WTC11 (cell line): ENCODE measurements at regions not wholly inside any gene's neighbourhood (a gene's known extent, or its start where the extent isn't known, plus 50 kb on each side); places are given as distances from the start of the nearest gene placed in this dataset.
"Not testable (repeated sequence)": the region's sequence is repeated elsewhere in the genome, so short reads cannot be mapped to it uniquely, and the experiment has no call there.

ENCODE experiments used
- ATAC-seq: fragments of 200-7000 bp; cut with Tn5 transposase; 2 replicates; pipeline ENCODE4 v1.10.0; 2021; ENCODE audit warnings: mild to moderate bottlenecking, moderate library complexity
- CTCF ChIA-PET: fragments of 300-600 bp; sonication (Branson Sonifier 250); formaldehyde crosslinking; loops from one replicate; lab custom pipeline; 2021; ENCODE audit warnings: antibody characterized with exemption; lab: Charles Lee
- POLR2A ChIA-PET: fragments of 350-600 bp; sonication (Branson Sonifier 250); formaldehyde crosslinking; loops from one replicate; lab custom pipeline; 2021; ENCODE audit warnings: antibody characterized with exemption; lab: Charles Lee
- DNase-seq: peaks from one replicate; pipeline ENCODE4 v3.0.0; 2021; ENCODE audit warnings: low spot score
- H3K27ac Mint-ChIP-seq: 2 replicates; pipeline ENCODE4 v1.8.0; 2021; ENCODE audit warnings: mixed read lengths
- H3K27me3 Mint-ChIP-seq: 2 replicates; pipeline ENCODE4 v1.8.0; 2021; ENCODE audit warnings: low read depth, mild to moderate bottlenecking, moderate library complexity, mixed read lengths
- H3K36me3 Mint-ChIP-seq: 2 replicates; pipeline ENCODE4 v1.8.0; 2021; ENCODE audit warnings: mixed read lengths
- H3K4me1 Mint-ChIP-seq: 2 replicates; pipeline ENCODE4 v1.8.0; 2022; ENCODE audit warnings: mixed read lengths
- H3K4me3 Mint-ChIP-seq: 2 replicates; pipeline ENCODE4 v1.8.0; 2021; ENCODE audit warnings: mild to moderate bottlenecking, moderate library complexity, mixed read lengths
- H3K9me3 Mint-ChIP-seq: 2 replicates; pipeline ENCODE4 v1.8.0; 2021; ENCODE audit warnings: mixed read lengths
- CBFB ChIP-seq: sonication (generic); formaldehyde crosslinking; IDR thresholded peaks from 2 replicates; pipeline ENCODE4 v1.8.1; 2022; ENCODE audit warnings: mild to moderate bottlenecking, low read depth, missing genetic modification reagents
- GTF2I ChIP-seq: fragments of 250-450 bp; sonication (Bioruptor Pico); conservative IDR thresholded peaks from 2 replicates; pipeline ENCODE4 v1.4.0; 2021; ENCODE audit warnings: mild to moderate bottlenecking
- MYBL2 ChIP-seq: sonication (generic); formaldehyde crosslinking; IDR thresholded peaks from 2 replicates; pipeline ENCODE4 v1.8.1; 2023; ENCODE audit warnings: mild to moderate bottlenecking, moderate library complexity, missing genetic modification reagents
- RORB ChIP-seq: fragments of 250-450 bp; sonication (Bioruptor Pico); IDR thresholded peaks from 2 replicates; pipeline ENCODE4 v1.9.0; 2021; ENCODE audit warnings: mild to moderate bottlenecking
- ZNF138 ChIP-seq: sonication (generic); formaldehyde crosslinking; conservative IDR thresholded peaks from 2 replicates; pipeline ENCODE4 v1.8.1; 2022; ENCODE audit warnings: mild to moderate bottlenecking, moderate library complexity, missing genetic modification reagents
- ZNF396 ChIP-seq: fragments of 250-450 bp; sonication (Bioruptor Pico); IDR thresholded peaks from 2 replicates; pipeline ENCODE4 v1.8.0; 2021; ENCODE audit warnings: mild to moderate bottlenecking, moderate library complexity, borderline replicate concordance
- TF ChIP-seq, protein P1 (sequence below): sonication (generic); formaldehyde crosslinking; IDR thresholded peaks from 2 replicates; pipeline ENCODE4 v1.8.0; 2022; ENCODE audit warnings: missing genetic modification reagents
- TF ChIP-seq, protein P2 (sequence below): fragments of 250-450 bp; sonication (Bioruptor Pico); IDR thresholded peaks from 2 replicates; pipeline ENCODE4 v1.9.0; 2021; ENCODE audit warnings: mild to moderate bottlenecking, borderline replicate concordance
- TF ChIP-seq, protein P3 (sequence below): sonication (generic); formaldehyde crosslinking; IDR thresholded peaks from 2 replicates; pipeline ENCODE4 v1.8.1; 2023; ENCODE audit warnings: mild to moderate bottlenecking, missing genetic modification reagents, moderate library complexity
- TF ChIP-seq, protein P4 (sequence below): sonication (generic); formaldehyde crosslinking; IDR thresholded peaks from 2 replicates; pipeline ENCODE4 v1.8.1; 2022; ENCODE audit warnings: low read depth, missing genetic modification reagents, borderline replicate concordance
- TF ChIP-seq, protein P5 (sequence below): sonication (generic); formaldehyde crosslinking; IDR thresholded peaks from 2 replicates; pipeline ENCODE4 v1.8.0; 2022; ENCODE audit warnings: mild to moderate bottlenecking, missing genetic modification reagents
- TF ChIP-seq, protein P6 (sequence below): sonication (generic); formaldehyde crosslinking; IDR thresholded peaks from 2 replicates; pipeline ENCODE4 v1.8.0; 2023; ENCODE audit warnings: missing genetic modification reagents, mild to moderate bottlenecking, borderline replicate concordance

DNA sequence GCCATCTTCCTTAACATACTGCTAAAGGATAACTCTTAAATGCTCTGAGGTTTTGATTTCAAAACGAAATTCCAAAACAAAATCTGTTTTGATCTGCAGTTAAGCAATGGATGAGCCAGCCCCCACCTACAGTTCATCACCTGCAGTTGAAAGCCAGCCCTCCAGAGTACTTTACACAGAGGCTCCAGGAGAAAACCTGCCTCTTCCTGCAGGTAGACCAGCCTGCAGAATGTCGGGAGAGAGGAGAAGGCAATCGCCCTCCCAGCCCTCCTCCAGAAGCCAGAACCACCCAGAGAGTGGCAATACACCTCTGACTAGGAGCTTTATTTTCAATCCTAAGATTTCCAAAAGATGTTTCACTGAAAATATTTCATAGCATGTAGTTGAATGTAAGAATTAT lies 798.1 kb downstream of the GATA3 start:
- Mint-ChIP-seq H3K36me3 (no peaks in the 10 kb centered on the region), H3K27me3 (no peaks in the 10 kb centered on the region; the same call in 1 of the 2 replicates), H3K27ac (no peak overlapping the region), H3K4me1 (no peaks in the 10 kb centered on the region), H3K9me3 (no peaks in the 10 kb centered on the region), H3K4me3 (no peak overlapping the region)
- ATAC-seq (peak; percentile 60; the same call in 1 of the 2 replicates), DNase-seq (no peak)
- CTCF ChIA-PET = no interaction called here
- POLR2A ChIA-PET = interaction anchor here (0.6 kb wide), 1 partner anchor 151 kb away, joined by 4 read pairs; no protein-coding TSS in a partner anchor
- TF ChIP-seq, protein P1, sequence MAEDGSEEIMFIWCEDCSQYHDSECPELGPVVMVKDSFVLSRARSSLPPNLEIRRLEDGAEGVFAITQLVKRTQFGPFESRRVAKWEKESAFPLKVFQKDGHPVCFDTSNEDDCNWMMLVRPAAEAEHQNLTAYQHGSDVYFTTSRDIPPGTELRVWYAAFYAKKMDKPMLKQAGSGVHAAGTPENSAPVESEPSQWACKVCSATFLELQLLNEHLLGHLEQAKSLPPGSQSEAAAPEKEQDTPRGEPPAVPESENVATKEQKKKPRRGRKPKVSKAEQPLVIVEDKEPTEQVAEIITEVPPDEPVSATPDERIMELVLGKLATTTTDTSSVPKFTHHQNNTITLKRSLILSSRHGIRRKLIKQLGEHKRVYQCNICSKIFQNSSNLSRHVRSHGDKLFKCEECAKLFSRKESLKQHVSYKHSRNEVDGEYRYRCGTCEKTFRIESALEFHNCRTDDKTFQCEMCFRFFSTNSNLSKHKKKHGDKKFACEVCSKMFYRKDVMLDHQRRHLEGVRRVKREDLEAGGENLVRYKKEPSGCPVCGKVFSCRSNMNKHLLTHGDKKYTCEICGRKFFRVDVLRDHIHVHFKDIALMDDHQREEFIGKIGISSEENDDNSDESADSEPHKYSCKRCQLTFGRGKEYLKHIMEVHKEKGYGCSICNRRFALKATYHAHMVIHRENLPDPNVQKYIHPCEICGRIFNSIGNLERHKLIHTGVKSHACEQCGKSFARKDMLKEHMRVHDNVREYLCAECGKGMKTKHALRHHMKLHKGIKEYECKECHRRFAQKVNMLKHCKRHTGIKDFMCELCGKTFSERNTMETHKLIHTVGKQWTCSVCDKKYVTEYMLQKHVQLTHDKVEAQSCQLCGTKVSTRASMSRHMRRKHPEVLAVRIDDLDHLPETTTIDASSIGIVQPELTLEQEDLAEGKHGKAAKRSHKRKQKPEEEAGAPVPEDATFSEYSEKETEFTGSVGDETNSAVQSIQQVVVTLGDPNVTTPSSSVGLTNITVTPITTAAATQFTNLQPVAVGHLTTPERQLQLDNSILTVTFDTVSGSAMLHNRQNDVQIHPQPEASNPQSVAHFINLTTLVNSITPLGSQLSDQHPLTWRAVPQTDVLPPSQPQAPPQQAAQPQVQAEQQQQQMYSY (CRISPR knock-in tag) = no peak
- TF ChIP-seq ZNF138 (CRISPR knock-in tag) = no peak
- no peak for TF ChIP-seq MYBL2 (CRISPR knock-in tag)
- TF ChIP-seq, protein P2, sequence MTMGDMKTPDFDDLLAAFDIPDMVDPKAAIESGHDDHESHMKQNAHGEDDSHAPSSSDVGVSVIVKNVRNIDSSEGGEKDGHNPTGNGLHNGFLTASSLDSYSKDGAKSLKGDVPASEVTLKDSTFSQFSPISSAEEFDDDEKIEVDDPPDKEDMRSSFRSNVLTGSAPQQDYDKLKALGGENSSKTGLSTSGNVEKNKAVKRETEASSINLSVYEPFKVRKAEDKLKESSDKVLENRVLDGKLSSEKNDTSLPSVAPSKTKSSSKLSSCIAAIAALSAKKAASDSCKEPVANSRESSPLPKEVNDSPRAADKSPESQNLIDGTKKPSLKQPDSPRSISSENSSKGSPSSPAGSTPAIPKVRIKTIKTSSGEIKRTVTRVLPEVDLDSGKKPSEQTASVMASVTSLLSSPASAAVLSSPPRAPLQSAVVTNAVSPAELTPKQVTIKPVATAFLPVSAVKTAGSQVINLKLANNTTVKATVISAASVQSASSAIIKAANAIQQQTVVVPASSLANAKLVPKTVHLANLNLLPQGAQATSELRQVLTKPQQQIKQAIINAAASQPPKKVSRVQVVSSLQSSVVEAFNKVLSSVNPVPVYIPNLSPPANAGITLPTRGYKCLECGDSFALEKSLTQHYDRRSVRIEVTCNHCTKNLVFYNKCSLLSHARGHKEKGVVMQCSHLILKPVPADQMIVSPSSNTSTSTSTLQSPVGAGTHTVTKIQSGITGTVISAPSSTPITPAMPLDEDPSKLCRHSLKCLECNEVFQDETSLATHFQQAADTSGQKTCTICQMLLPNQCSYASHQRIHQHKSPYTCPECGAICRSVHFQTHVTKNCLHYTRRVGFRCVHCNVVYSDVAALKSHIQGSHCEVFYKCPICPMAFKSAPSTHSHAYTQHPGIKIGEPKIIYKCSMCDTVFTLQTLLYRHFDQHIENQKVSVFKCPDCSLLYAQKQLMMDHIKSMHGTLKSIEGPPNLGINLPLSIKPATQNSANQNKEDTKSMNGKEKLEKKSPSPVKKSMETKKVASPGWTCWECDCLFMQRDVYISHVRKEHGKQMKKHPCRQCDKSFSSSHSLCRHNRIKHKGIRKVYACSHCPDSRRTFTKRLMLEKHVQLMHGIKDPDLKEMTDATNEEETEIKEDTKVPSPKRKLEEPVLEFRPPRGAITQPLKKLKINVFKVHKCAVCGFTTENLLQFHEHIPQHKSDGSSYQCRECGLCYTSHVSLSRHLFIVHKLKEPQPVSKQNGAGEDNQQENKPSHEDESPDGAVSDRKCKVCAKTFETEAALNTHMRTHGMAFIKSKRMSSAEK (CRISPR knock-in tag) = no peak
- TF ChIP-seq, protein P3, sequence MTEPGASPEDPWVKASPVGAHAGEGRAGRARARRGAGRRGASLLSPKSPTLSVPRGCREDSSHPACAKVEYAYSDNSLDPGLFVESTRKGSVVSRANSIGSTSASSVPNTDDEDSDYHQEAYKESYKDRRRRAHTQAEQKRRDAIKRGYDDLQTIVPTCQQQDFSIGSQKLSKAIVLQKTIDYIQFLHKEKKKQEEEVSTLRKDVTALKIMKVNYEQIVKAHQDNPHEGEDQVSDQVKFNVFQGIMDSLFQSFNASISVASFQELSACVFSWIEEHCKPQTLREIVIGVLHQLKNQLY = no peak

DNA sequence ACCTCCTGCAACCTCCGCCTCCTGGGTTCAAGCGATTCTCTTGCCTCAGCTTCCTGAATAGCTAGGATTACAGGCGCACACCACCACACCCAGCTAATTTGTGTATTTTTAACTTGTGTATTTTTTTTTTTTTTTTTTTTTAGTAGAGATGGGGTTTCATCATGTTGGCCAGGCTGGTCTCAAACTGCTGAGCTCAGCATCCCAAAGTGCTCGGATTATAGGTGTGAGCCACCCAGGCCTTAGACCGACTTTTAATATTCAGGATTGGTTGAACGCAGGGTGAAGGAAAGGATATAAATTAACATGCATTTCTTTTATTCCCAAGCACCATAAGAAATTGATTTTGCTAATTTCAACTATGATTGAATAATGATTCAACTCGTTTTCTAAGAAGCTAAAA lies 798.6 kb downstream of the GATA3 start:
- H3K9me3 Mint-ChIP-seq = no peaks in the 10 kb centered on the region
- no peaks in the 10 kb centered on the region; the same call in 1 of the 2 replicates for H3K27me3 Mint-ChIP-seq
- POLR2A ChIA-PET = interaction anchor here (0.6 kb wide), 1 partner anchor 151 kb away, joined by 4 read pairs; no protein-coding TSS in a partner anchor
- TF ChIP-seq, protein P4, sequence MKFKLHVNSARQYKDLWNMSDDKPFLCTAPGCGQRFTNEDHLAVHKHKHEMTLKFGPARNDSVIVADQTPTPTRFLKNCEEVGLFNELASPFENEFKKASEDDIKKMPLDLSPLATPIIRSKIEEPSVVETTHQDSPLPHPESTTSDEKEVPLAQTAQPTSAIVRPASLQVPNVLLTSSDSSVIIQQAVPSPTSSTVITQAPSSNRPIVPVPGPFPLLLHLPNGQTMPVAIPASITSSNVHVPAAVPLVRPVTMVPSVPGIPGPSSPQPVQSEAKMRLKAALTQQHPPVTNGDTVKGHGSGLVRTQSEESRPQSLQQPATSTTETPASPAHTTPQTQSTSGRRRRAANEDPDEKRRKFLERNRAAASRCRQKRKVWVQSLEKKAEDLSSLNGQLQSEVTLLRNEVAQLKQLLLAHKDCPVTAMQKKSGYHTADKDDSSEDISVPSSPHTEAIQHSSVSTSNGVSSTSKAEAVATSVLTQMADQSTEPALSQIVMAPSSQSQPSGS (CRISPR knock-in tag) = no peak
- no peak for TF ChIP-seq GTF2I (CRISPR knock-in tag)
- no peak for TF ChIP-seq RORB (CRISPR knock-in tag)
- TF ChIP-seq ZNF396 (CRISPR knock-in tag) = no peak
- no peak for TF ChIP-seq ZNF138 (CRISPR knock-in tag)
- TF ChIP-seq, protein P5, sequence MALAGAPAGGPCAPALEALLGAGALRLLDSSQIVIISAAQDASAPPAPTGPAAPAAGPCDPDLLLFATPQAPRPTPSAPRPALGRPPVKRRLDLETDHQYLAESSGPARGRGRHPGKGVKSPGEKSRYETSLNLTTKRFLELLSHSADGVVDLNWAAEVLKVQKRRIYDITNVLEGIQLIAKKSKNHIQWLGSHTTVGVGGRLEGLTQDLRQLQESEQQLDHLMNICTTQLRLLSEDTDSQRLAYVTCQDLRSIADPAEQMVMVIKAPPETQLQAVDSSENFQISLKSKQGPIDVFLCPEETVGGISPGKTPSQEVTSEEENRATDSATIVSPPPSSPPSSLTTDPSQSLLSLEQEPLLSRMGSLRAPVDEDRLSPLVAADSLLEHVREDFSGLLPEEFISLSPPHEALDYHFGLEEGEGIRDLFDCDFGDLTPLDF (CRISPR knock-in tag) = no peak
- TF ChIP-seq, protein P6, sequence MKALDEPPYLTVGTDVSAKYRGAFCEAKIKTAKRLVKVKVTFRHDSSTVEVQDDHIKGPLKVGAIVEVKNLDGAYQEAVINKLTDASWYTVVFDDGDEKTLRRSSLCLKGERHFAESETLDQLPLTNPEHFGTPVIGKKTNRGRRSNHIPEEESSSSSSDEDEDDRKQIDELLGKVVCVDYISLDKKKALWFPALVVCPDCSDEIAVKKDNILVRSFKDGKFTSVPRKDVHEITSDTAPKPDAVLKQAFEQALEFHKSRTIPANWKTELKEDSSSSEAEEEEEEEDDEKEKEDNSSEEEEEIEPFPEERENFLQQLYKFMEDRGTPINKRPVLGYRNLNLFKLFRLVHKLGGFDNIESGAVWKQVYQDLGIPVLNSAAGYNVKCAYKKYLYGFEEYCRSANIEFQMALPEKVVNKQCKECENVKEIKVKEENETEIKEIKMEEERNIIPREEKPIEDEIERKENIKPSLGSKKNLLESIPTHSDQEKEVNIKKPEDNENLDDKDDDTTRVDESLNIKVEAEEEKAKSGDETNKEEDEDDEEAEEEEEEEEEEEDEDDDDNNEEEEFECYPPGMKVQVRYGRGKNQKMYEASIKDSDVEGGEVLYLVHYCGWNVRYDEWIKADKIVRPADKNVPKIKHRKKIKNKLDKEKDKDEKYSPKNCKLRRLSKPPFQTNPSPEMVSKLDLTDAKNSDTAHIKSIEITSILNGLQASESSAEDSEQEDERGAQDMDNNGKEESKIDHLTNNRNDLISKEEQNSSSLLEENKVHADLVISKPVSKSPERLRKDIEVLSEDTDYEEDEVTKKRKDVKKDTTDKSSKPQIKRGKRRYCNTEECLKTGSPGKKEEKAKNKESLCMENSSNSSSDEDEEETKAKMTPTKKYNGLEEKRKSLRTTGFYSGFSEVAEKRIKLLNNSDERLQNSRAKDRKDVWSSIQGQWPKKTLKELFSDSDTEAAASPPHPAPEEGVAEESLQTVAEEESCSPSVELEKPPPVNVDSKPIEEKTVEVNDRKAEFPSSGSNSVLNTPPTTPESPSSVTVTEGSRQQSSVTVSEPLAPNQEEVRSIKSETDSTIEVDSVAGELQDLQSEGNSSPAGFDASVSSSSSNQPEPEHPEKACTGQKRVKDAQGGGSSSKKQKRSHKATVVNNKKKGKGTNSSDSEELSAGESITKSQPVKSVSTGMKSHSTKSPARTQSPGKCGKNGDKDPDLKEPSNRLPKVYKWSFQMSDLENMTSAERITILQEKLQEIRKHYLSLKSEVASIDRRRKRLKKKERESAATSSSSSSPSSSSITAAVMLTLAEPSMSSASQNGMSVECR (CRISPR knock-in tag) = no peak
- no peak for TF ChIP-seq CBFB (CRISPR knock-in tag)
- TF ChIP-seq, all 79 proteins: peak for 0
- CTCF ChIA-PET = no interaction called here
- DNase-seq = no peak
- H3K4me3 Mint-ChIP-seq = no peak overlapping the region
- H3K36me3 Mint-ChIP-seq = no peaks in the 10 kb centered on the region
- no peak overlapping the region for H3K27ac Mint-ChIP-seq
- no peak for ATAC-seq
- no peaks in the 10 kb centered on the region for H3K4me1 Mint-ChIP-seq

DNA sequence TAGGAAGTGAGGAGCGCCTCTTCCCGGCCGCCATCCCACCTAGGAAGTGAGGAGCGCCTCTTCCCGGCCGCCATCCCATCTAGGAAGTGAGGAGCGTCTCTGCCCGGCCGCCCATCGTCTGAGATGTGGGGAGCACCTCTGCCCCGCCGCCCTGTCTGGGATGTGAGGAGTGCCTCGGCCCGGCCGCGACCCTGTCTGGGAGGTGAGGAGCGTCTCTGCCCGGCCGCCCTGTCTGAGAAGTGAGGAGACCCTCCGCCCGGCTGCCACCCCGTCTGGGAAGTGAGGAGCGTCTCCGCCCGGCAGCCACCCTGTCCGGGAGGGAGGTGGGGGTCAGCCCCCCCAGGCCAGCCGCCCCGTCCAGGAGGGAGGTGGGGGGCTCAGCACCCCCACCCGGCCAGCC lies 814.4 kb downstream of the GATA3 start:
- H3K4me1 Mint-ChIP-seq, POLR2A ChIA-PET, H3K27ac Mint-ChIP-seq, H3K9me3 Mint-ChIP-seq, ATAC-seq, DNase-seq, H3K36me3 Mint-ChIP-seq, CTCF ChIA-PET, H3K27me3 Mint-ChIP-seq, H3K4me3 Mint-ChIP-seq: not testable (repeated sequence)
